ENCODE measurements at regions not wholly inside any gene's neighbourhood (a gene's known extent, or its start where the extent isn't known, plus 50 kb on each side); places are given as distances from the start of the nearest gene placed in this dataset.

DNA sequence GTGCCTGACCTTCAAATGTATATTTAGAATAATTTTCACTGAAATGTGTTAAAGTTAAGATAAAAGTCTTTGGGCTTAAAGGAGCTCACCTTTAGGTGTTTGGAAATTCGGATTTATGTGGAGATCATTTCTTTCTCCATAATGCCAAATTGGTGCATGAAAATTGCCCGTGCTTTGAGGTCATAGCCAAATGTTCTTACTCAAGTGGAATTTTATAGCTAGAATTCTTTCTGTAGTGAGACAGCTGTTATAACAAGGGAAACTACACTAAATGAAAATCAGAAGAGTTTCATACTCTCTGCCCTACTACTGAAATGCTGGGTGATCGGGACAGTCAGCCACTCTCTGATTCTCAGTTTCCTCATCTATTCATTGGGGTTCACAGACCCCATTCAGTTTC lies 89.5 kb upstream of the DBX1 start:
- no peak for DNase-seq

DNA sequence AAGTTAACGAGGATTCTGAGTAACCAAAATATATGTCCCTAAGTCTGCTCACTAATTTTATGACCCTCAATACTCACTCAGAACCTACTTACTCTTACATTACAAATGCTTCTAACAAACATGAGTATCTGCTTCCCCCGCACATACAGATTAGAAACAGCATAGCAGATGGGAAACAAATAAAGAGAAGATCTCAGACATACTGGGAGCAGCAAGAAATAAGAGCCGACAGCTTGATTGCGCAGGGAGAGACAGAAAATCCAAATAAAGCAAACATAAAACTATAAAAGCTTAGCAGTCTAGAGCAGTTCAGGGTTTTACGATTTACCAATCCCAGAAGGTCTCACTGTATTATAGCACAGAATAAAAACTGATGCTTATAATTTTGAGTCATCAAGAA lies 89.1 kb upstream of the DBX1 start:
- DNase-seq: no peak

DNA sequence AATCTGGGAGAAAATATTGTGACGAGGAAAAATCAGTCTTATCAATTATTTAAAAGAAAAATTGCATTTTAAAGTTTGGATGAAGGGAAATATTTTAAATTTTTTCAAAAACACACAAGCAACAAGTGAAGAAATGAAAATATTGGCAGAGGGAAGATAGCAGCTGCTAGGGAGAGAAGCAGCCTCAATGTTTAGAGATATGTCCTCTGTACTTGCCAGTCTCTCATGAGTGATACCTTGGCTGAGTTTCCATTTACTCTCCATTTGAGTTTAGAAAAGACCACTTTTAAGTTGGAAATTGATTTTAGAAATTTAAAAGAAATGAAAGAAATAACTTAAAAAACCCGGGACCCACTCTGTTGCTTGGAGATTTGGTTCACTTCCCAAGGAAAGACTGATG lies 88.6 kb upstream of the DBX1 start:
- no peak for DNase-seq

GRCh38 chr11:20248121-20248772 lies 88.0 kb upstream of the DBX1 start:
- no peak for DNase-seq

- no peak for DNase-seq
Observed at GRCh38 chr11:20247591-20248007, 87.3 kb upstream of the DBX1 start.

GRCh38 chr11:20243974-20244373 lies 83.7 kb upstream of the DBX1 start:
- DNase-seq: peak; percentile 13

- no peak for DNase-seq
Observed at GRCh38 chr11:20238712-20239111, 78.4 kb upstream of the DBX1 start.

DNA sequence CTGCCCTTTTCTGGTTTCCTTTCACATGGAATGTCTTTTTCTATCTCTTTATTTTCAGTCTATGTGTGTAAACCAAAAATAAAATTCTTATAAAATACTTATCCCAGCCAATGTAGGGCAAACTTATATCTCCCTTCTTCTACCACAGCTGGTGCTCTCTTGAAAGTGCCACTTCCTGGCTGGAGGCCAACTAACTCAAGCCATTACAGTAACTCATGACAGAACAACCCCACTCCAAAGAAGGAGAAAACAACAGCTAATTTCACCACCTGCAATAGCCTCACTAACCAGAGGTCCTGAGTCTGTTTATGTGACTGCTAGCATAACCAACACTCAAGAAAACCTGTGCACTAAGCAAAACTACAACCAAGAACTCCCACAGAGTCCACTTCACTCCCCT lies 74.9 kb upstream of the DBX1 start:
- DNase-seq: no peak

- DNase-seq: no peak
Observed at GRCh38 chr11:20227631-20228030, 67.4 kb upstream of the DBX1 start.

GRCh38 chr11:20226933-20227332 lies 66.7 kb upstream of the DBX1 start:
- DNase-seq: no peak

- DNase-seq: no peak
Observed at GRCh38 chr11:20221566-20221965, 61.3 kb upstream of the DBX1 start.

- DNase-seq: no peak
Observed at GRCh38 chr11:20213790-20214189, 53.5 kb upstream of the DBX1 start.

DNA sequence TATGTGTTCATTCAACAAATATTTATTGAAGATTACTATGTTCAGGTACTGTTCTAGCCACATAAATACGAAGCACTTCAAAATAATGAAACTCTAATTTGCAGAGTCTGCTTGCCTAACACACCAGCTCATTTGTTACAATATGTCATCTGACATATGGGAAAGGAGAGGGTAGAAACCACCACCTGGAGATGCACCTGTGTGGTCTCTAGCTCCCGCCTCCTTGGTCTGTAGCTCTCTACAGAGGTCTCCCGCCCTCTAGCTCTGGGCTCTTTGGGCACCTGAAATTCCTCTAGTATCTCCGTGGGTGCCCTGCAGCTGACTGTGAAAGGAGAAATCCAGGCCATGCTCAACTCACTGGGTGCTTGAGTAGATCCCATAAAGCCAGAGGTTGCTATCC lies 51.4 kb upstream of the DBX1 start:
- no peak for DNase-seq
